HG03159 (cell line): ENCODE measurements at regions not wholly inside any gene's neighbourhood (a gene's known extent, or its start where the extent isn't known, plus 50 kb on each side); places are given as distances from the start of the nearest gene placed in this dataset.
A peak's percentile ranks its signal among the peaks of the same experiment; 100 is the strongest.
"Not testable (repeated sequence)": the region's sequence is repeated elsewhere in the genome, so short reads cannot be mapped to it uniquely, and the experiment has no call there.

Experiments
- ATAC-seq: cut with Tn5 transposase; IDR thresholded peaks from one replicate; pipeline ENCODE4 v1.9.1; 2021; ENCODE audit warnings: mild to moderate bottlenecking, moderate library complexity; ENCODE audit not compliant: unreplicated experiment

- not testable (repeated sequence) for ATAC-seq
Measured at GRCh38 chr12:39699079-39699478, 79.5 kb upstream of the ABCD2 start.

GRCh38 chr12:39697108-39697507 is 77.5 kb upstream of the ABCD2 start:
- ATAC-seq = no peak

GRCh38 chr12:39692258-39692853 is 72.8 kb upstream of the ABCD2 start:
- no peak for ATAC-seq

GRCh38 chr12:39685854-39686657 is 66.5 kb upstream of the ABCD2 start:
- ATAC-seq = no peak

GRCh38 chr12:39682689-39683477 is 63.3 kb upstream of the ABCD2 start:
- peak; percentile 67 for ATAC-seq

- ATAC-seq = no peak
Measured at GRCh38 chr12:39675263-39675662, 55.7 kb upstream of the ABCD2 start.

GRCh38 chr12:39672976-39673375 is 53.4 kb upstream of the ABCD2 start:
- ATAC-seq = no peak

- no peak for ATAC-seq
Measured at GRCh38 chr12:39671898-39672875, 52.6 kb upstream of the ABCD2 start.

- ATAC-seq = not testable (repeated sequence)
Measured at GRCh38 chr12:39669539-39669938, 49.9 kb upstream of the ABCD2 start.
